M059J (cell line): ENCODE measurements at regions not wholly inside any gene's neighbourhood (a gene's known extent, or its start where the extent isn't known, plus 50 kb on each side); places are given as distances from the start of the nearest gene placed in this dataset.

Experiments
- DNase-seq: peaks from one replicate; pipeline ENCODE4 v3.0.0-alpha.2; 2012; ENCODE audit warnings: low read depth

DNA sequence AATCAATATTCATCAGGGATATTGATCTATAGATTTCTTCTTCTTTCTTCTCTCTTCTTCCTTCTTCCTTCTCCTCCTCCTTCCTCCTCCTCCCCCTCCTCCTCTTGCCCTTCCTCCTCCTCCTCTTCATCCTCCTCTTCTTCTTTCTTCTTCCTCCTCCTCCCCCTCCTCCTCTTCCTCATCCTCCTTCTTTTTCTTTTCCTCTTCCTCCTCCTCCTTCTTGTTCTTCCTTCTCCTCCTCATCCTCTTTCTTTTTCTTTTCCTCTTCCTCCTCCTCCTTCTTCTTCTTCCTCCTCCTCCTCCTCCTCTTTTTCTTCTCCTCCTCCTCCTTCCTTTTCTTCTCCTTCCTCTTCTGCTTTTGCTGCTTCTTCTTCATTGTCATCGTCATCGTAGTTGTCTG, 52.4 kb upstream of the SERINC1 start:
- DNase-seq = no peak

DNA sequence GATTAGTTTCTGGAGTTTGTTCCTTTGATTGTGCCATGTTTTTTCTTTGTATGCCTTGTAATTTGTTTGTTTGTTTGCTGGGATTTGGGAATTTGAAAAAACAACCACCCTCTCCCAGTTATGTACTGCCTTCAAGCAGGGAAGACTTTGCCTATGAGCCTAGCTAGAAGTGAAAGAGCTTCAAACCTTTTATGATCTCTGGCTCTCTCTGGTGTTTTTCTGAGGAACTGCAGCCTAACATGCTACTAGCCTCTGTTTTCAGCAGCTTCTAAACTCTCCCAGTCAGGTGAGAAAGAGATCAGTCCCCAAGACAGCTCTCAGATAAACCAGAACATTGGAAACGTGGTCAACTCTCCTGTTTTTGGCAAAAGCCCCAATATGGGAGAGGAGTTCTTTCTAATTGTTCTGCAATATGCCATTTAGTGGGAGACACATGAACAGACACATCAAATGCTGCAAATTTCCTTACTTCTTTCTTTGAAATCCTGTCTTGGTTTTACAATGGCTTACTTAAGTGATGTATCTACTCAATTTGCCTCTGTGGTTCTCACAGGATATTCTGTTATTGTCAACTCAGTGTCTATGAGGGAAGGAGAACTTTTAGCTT, 58.9 kb upstream of the SERINC1 start:
- DNase-seq = peak; percentile 69

DNA sequence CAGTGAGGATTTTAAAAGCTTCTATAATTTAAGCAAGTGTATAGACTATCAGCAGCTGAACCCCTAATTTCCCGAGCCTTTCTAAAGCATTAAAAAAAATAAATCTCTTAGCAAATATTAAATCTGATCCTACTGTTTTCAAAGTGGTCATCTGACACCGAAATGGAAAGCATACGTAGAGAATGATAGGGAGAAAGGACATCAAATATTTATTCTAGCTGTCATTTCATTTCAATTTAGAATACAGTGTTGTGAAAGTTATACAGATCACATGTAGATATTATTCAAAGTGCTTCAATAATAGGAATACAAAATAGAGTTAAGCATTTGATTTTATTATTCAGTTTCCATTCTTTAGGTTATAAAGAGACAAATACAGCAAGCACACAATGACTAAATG, 61.9 kb upstream of the PKIB start:
- DNase-seq = no peak

DNA sequence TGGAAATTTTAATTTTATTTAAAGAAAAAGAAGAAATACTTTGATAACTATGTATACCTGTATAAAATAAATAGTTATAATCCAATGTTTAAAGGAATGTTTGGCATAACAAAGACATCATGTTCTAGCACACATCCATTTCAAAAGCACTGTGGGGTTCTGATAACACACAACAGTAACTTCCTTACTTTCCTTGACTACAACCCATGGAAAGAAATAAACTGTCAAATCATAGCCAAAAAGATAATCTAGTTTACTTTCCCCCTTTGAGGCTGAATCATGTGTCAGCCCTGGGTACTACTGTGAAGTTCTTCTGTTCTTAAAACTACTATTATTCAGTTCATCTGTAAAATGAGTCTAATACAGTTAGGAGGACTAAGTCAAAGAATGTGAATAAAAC, 61.4 kb upstream of the PKIB start:
- no peak for DNase-seq

DNA sequence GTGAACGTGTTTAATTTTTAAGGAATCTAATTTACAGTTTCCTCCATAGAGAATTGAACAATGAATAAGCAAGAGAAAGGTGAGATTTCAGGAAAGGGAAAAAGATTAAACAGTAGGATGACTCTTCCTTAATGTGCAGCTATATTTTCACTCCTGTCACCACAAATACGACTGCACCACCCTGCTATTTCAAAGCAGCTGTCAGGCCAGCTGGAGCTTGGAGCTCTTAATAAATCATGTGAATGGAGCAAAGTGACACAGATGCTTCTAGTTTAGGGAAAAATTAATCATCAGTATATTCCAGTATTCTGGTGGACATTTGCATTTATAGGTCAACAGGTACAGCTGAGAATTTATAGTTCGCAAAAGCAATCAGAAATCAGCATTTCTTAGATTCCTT, 56.5 kb upstream of the PKIB start:
- no peak for DNase-seq

DNA sequence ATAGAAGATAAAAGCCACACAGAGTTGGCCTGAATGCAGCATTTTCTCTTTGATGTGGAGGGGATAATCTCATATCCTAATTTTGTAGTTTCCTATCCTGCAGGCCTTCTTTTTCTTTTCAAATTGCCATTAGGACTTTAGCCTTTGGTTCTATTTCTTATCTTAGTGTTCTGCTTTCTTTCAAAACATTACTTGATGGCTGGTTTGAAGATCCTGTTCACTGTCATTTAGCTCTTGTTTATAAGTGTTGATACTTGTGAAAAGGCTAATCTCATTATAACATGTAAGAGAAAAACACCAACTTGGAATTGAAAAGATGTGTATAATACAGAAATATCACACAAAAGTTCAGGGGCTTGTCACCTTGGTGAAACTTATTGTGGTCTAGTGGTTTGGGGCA, 54.6 kb upstream of the PKIB start:
- DNase-seq = no peak

DNA sequence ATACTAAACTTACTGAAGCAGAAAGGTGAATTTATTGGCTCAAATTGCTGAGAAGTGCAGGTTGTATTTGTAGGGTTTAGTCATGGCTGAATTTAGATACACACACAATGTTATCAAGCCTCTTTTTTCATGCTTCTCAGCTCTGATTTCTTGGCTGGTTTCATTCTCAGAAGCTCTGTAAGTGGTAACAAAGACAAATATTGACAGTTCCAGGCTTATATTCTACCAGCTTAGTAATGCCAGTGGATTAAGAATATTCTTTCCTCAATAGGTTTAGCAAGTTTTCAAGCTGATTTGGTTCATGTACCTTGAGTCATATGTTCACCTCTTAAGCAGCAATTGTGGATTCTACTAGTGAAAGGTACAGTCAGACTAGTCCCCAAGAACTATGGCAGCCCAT, 52.1 kb upstream of the PKIB start:
- DNase-seq = no peak
